ENCODE measurements at regions not wholly inside any gene's neighbourhood (a gene's known extent, or its start where the extent isn't known, plus 50 kb on each side); places are given as distances from the start of the nearest gene placed in this dataset.

DNA sequence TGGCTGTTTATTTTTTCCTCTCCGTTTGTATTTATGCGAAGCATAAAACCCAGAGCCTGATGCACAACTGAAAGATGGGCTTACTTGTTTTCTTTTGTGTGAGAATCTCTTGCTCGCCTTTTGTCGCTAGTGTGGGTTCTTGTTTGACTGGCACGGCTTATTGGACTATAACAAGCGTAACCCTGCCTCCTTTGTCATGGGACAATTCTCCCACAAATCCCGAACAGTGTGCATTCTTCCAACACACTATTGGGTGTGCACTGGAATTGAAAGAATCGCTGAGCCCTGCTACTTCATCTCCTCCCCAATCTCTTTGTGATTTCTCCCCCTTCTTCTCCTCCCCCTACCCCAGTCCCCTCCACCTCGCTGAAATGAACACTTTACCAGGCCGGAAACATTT lies 110.8 kb downstream of the ZIC5 start:
- no peak for TF ChIP-seq EZH2 (IDR thresholded peaks at IDR 0.05; ENCODE audit: borderline replicate concordance)
- TF ChIP-seq, protein P1, sequence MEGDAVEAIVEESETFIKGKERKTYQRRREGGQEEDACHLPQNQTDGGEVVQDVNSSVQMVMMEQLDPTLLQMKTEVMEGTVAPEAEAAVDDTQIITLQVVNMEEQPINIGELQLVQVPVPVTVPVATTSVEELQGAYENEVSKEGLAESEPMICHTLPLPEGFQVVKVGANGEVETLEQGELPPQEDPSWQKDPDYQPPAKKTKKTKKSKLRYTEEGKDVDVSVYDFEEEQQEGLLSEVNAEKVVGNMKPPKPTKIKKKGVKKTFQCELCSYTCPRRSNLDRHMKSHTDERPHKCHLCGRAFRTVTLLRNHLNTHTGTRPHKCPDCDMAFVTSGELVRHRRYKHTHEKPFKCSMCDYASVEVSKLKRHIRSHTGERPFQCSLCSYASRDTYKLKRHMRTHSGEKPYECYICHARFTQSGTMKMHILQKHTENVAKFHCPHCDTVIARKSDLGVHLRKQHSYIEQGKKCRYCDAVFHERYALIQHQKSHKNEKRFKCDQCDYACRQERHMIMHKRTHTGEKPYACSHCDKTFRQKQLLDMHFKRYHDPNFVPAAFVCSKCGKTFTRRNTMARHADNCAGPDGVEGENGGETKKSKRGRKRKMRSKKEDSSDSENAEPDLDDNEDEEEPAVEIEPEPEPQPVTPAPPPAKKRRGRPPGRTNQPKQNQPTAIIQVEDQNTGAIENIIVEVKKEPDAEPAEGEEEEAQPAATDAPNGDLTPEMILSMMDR (IDR thresholded peaks at IDR 0.05; ENCODE audit: poor library complexity) = no peak

Measured in hepatocyte (in vitro differentiated cells).